Occipital lobe (tissue), 1 donor: ENCODE measurements at regions not wholly inside any gene's neighbourhood (a gene's known extent, or its start where the extent isn't known, plus 50 kb on each side); places are given as distances from the start of the nearest gene placed in this dataset.
A peak's percentile ranks its signal among the peaks of the same experiment; 100 is the strongest.

Experiments used
- DNase-seq: peaks from one replicate; lab custom pipeline; 2025; lab: John Stamatoyannopoulos, UW

- DNase-seq = peak; percentile 15
Measured at GRCh38 chr22:48338793-48339705, 1488.6 kb downstream of the BRD1 start.

GRCh38 chr22:48337957-48338792, 1489.5 kb downstream of the BRD1 start:
- no peak for DNase-seq

- DNase-seq = no peak
Measured at GRCh38 chr22:48336339-48337060, 1491.2 kb downstream of the BRD1 start.

GRCh38 chr22:48335442-48336139, 1492.1 kb downstream of the BRD1 start:
- no peak for DNase-seq

GRCh38 chr22:48334971-48335370, 1492.7 kb downstream of the BRD1 start:
- no peak for DNase-seq

- DNase-seq = no peak
Measured at GRCh38 chr22:48333816-48334735, 1493.6 kb downstream of the BRD1 start.

- no peak for DNase-seq
Measured at GRCh38 chr22:48333323-48333763, 1494.3 kb downstream of the BRD1 start.

- no peak for DNase-seq
Measured at GRCh38 chr22:48332438-48333322, 1495.0 kb downstream of the BRD1 start.

- DNase-seq = no peak
Measured at GRCh38 chr22:48331691-48332220, 1495.9 kb downstream of the BRD1 start.

GRCh38 chr22:48331266-48331665, 1496.4 kb downstream of the BRD1 start:
- DNase-seq = no peak

GRCh38 chr22:48327721-48328120, 1500.0 kb downstream of the BRD1 start:
- no peak for DNase-seq

- no peak for DNase-seq
Measured at GRCh38 chr22:48323746-48324145, 1503.9 kb downstream of the BRD1 start.

- DNase-seq = no peak
Measured at GRCh38 chr22:48322907-48323306, 1504.8 kb downstream of the BRD1 start.

- DNase-seq = no peak
Measured at GRCh38 chr22:48321986-48322545, 1505.6 kb downstream of the BRD1 start.

GRCh38 chr22:48320683-48321451, 1506.8 kb downstream of the BRD1 start:
- no peak for DNase-seq

- DNase-seq = no peak
Measured at GRCh38 chr22:48320048-48320682, 1507.5 kb downstream of the BRD1 start.
